ENCODE measurements at regions not wholly inside any gene's neighbourhood (a gene's known extent, or its start where the extent isn't known, plus 50 kb on each side); places are given as distances from the start of the nearest gene placed in this dataset.

- POLR2A ChIA-PET = no interaction called here
- no peak for ATAC-seq
- no peaks in the 10 kb centered on the region for H3K9me3 Mint-ChIP-seq (ENCODE audit: insufficient read depth)
Observed at GRCh38 chr2:3965211-3965610, 261.8 kb downstream of the DCDC2C start.

GRCh38 chr2:3965953-3966352 lies 262.6 kb downstream of the DCDC2C start:
- ChIA-PET POLR2A (no interaction called here), CTCF (no interaction called here)
- no peaks in the 10 kb centered on the region for H3K36me3 Mint-ChIP-seq (ENCODE audit: low read depth)
- H3K27me3 Mint-ChIP-seq (ENCODE audit: low read depth) = no peaks in the 10 kb centered on the region
- H3K4me1 Mint-ChIP-seq (ENCODE audit: low read depth) = no peaks in the 10 kb centered on the region
- no peak for ATAC-seq
- no peak for DNase-seq
- H3K27ac Mint-ChIP-seq = no peak overlapping the region
- no peaks in the 10 kb centered on the region for H3K9me3 Mint-ChIP-seq (ENCODE audit: insufficient read depth)
- H3K4me3 Mint-ChIP-seq = no peak overlapping the region

More at GRCh38 chr2:3965211-3965610, 261.8 kb downstream of the DCDC2C start:
- CTCF ChIA-PET = no interaction called here
- H3K36me3 Mint-ChIP-seq (ENCODE audit: low read depth) = no peaks in the 10 kb centered on the region
- no peak overlapping the region for H3K27ac Mint-ChIP-seq
- H3K4me3 Mint-ChIP-seq = no peak overlapping the region
- H3K4me1 Mint-ChIP-seq (ENCODE audit: low read depth) = no peaks in the 10 kb centered on the region
- DNase-seq = no peak
- H3K27me3 Mint-ChIP-seq (ENCODE audit: low read depth) = no peaks in the 10 kb centered on the region

- POLR2A ChIA-PET = no interaction called here
- DNase-seq (no peak), ATAC-seq (no peak)
- Mint-ChIP-seq H3K9me3 (ENCODE audit: insufficient read depth) (no peaks in the 10 kb centered on the region), H3K4me3 (no peak overlapping the region), H3K27me3 (ENCODE audit: low read depth) (no peaks in the 10 kb centered on the region), H3K27ac (no peak overlapping the region), H3K36me3 (ENCODE audit: low read depth) (no peaks in the 10 kb centered on the region), H3K4me1 (ENCODE audit: low read depth) (no peaks in the 10 kb centered on the region)
- CTCF ChIA-PET = no interaction called here
Observed at GRCh38 chr2:3966470-3966869, 263.1 kb downstream of the DCDC2C start.

- ChIA-PET POLR2A (no interaction called here), CTCF (interaction anchor here (1.3 kb wide), 1 partner anchor 9 kb away, joined by 3 read pairs; no protein-coding TSS in a partner anchor)
- Mint-ChIP-seq H3K4me3 (no peak overlapping the region), H3K27me3 (ENCODE audit: low read depth) (no peaks in the 10 kb centered on the region), H3K36me3 (ENCODE audit: low read depth) (no peaks in the 10 kb centered on the region), H3K9me3 (ENCODE audit: insufficient read depth) (no peaks in the 10 kb centered on the region), H3K4me1 (ENCODE audit: low read depth) (no peaks in the 10 kb centered on the region), H3K27ac (no peak overlapping the region)
- DNase-seq = no peak
- no peak for ATAC-seq
Observed at GRCh38 chr2:3968736-3969135, 265.4 kb downstream of the DCDC2C start.

GRCh38 chr2:3970791-3971651 lies 267.6 kb downstream of the DCDC2C start:
- DNase-seq (no peak), ATAC-seq (no peak)
- no peaks in the 10 kb centered on the region for H3K9me3 Mint-ChIP-seq (ENCODE audit: insufficient read depth)
- H3K4me3 Mint-ChIP-seq = no peak overlapping the region
- no peaks in the 10 kb centered on the region for H3K27me3 Mint-ChIP-seq (ENCODE audit: low read depth)
- H3K27ac Mint-ChIP-seq = no peak overlapping the region
- no peaks in the 10 kb centered on the region for H3K36me3 Mint-ChIP-seq (ENCODE audit: low read depth)
- CTCF ChIA-PET = no interaction called here
- POLR2A ChIA-PET = no interaction called here
- no peaks in the 10 kb centered on the region for H3K4me1 Mint-ChIP-seq (ENCODE audit: low read depth)

- POLR2A ChIA-PET = no interaction called here
- no peak overlapping the region for H3K4me3 Mint-ChIP-seq
- H3K9me3 Mint-ChIP-seq (ENCODE audit: insufficient read depth) = no peaks in the 10 kb centered on the region
Observed at GRCh38 chr2:3971652-3972192, 268.3 kb downstream of the DCDC2C start.

GRCh38 chr2:3972377-3972776 lies 269.0 kb downstream of the DCDC2C start:
- Mint-ChIP-seq H3K27me3 (ENCODE audit: low read depth) (no peaks in the 10 kb centered on the region), H3K4me3 (no peak overlapping the region), H3K27ac (no peak overlapping the region), H3K4me1 (ENCODE audit: low read depth) (no peaks in the 10 kb centered on the region), H3K36me3 (ENCODE audit: low read depth) (no peaks in the 10 kb centered on the region), H3K9me3 (ENCODE audit: insufficient read depth) (no peaks in the 10 kb centered on the region)
- DNase-seq = no peak
- ATAC-seq = no peak
- ChIA-PET CTCF (no interaction called here), POLR2A (no interaction called here)

More at GRCh38 chr2:3971652-3972192, 268.3 kb downstream of the DCDC2C start:
- no peaks in the 10 kb centered on the region for H3K4me1 Mint-ChIP-seq (ENCODE audit: low read depth)
- DNase-seq (no peak), ATAC-seq (no peak)
- H3K36me3 Mint-ChIP-seq (ENCODE audit: low read depth) = no peaks in the 10 kb centered on the region
- no peak overlapping the region for H3K27ac Mint-ChIP-seq
- H3K27me3 Mint-ChIP-seq (ENCODE audit: low read depth) = no peaks in the 10 kb centered on the region
- CTCF ChIA-PET = no interaction called here

GRCh38 chr2:3974765-3975164 lies 271.4 kb downstream of the DCDC2C start:
- ATAC-seq (no peak), DNase-seq (no peak)
- CTCF ChIA-PET = no interaction called here
- no peaks in the 10 kb centered on the region for H3K9me3 Mint-ChIP-seq (ENCODE audit: insufficient read depth)
- H3K27me3 Mint-ChIP-seq (ENCODE audit: low read depth) = no peaks in the 10 kb centered on the region
- no peaks in the 10 kb centered on the region for H3K36me3 Mint-ChIP-seq (ENCODE audit: low read depth)
- H3K4me3 Mint-ChIP-seq = no peak overlapping the region
- no peaks in the 10 kb centered on the region for H3K4me1 Mint-ChIP-seq (ENCODE audit: low read depth)
- H3K27ac Mint-ChIP-seq = no peak overlapping the region
- POLR2A ChIA-PET = no interaction called here

- no peaks in the 10 kb centered on the region for H3K27me3 Mint-ChIP-seq (ENCODE audit: low read depth)
- DNase-seq (no peak), ATAC-seq (no peak)
- H3K36me3 Mint-ChIP-seq (ENCODE audit: low read depth) = no peaks in the 10 kb centered on the region
- H3K9me3 Mint-ChIP-seq (ENCODE audit: insufficient read depth) = no peaks in the 10 kb centered on the region
- ChIA-PET POLR2A (no interaction called here), CTCF (no interaction called here)
- H3K4me1 Mint-ChIP-seq (ENCODE audit: low read depth) = no peaks in the 10 kb centered on the region
- no peak overlapping the region for H3K27ac Mint-ChIP-seq
- no peak overlapping the region for H3K4me3 Mint-ChIP-seq
Observed at GRCh38 chr2:3981446-3981987, 278.1 kb downstream of the DCDC2C start.

GRCh38 chr2:3982160-3982559 lies 278.8 kb downstream of the DCDC2C start:
- no peak overlapping the region for H3K27ac Mint-ChIP-seq
- H3K4me3 Mint-ChIP-seq = no peak overlapping the region
- no peak for ATAC-seq
- no peaks in the 10 kb centered on the region for H3K4me1 Mint-ChIP-seq (ENCODE audit: low read depth)
- H3K9me3 Mint-ChIP-seq (ENCODE audit: insufficient read depth) = no peaks in the 10 kb centered on the region
- CTCF ChIA-PET = no interaction called here
- no peak for DNase-seq
- no peaks in the 10 kb centered on the region for H3K27me3 Mint-ChIP-seq (ENCODE audit: low read depth)
- H3K36me3 Mint-ChIP-seq (ENCODE audit: low read depth) = no peaks in the 10 kb centered on the region
- POLR2A ChIA-PET = no interaction called here

GRCh38 chr2:3986063-3986462 lies 282.7 kb downstream of the DCDC2C start:
- no peaks in the 10 kb centered on the region for H3K36me3 Mint-ChIP-seq (ENCODE audit: low read depth)
- H3K27me3 Mint-ChIP-seq (ENCODE audit: low read depth) = no peaks in the 10 kb centered on the region
- no peak for ATAC-seq
- H3K27ac Mint-ChIP-seq = no peak overlapping the region
- H3K4me1 Mint-ChIP-seq (ENCODE audit: low read depth) = no peaks in the 10 kb centered on the region
- no peak overlapping the region for H3K4me3 Mint-ChIP-seq
- ChIA-PET CTCF (no interaction called here), POLR2A (no interaction called here)
- no peak for DNase-seq
- no peaks in the 10 kb centered on the region for H3K9me3 Mint-ChIP-seq (ENCODE audit: insufficient read depth)

GRCh38 chr2:3986530-3987258 lies 283.3 kb downstream of the DCDC2C start:
- H3K9me3 Mint-ChIP-seq (ENCODE audit: insufficient read depth) = no peaks in the 10 kb centered on the region
- ATAC-seq (no peak), DNase-seq (no peak)
- no peaks in the 10 kb centered on the region for H3K4me1 Mint-ChIP-seq (ENCODE audit: low read depth)
- ChIA-PET POLR2A (no interaction called here), CTCF (no interaction called here)
- no peaks in the 10 kb centered on the region for H3K36me3 Mint-ChIP-seq (ENCODE audit: low read depth)
- no peak overlapping the region for H3K4me3 Mint-ChIP-seq
- H3K27ac Mint-ChIP-seq = no peak overlapping the region
- no peaks in the 10 kb centered on the region for H3K27me3 Mint-ChIP-seq (ENCODE audit: low read depth)
